Heart right ventricle (tissue), 16 donors: ENCODE measurements at regions not wholly inside any gene's neighbourhood (a gene's known extent, or its start where the extent isn't known, plus 50 kb on each side); places are given as distances from the start of the nearest gene placed in this dataset.

Source experiments
- ATAC-seq, 8 donors: fragments of 200-7000 bp; cut with Tn5 transposase; one replicate each; pipeline ENCODE4 v1.9.1; 2020; ENCODE audit warnings: mild to moderate bottlenecking in 8 of 8, moderate library complexity in 8 of 8, moderate number of reproducible peaks in 1 of 8
- DNase-seq, 2 donors: peaks; one replicate each; pipeline ENCODE4 v3.0.0-alpha.2; 2020
- H3K27ac ChIP-seq, 10 donors: fragments of 200-600 bp; sonication (generic) in 2 of 10; one replicate each; pipeline versions ENCODE4 v1.5.0 to v1.8.0; 2020 to 2022; ENCODE audit warnings: mild to moderate bottlenecking in 3 of 10
- H3K27me3 ChIP-seq, 7 donors: fragments of 200-600 bp; one replicate each; pipeline ENCODE4 v1.8.0; 2021 to 2022; ENCODE audit warnings: mild to moderate bottlenecking in 2 of 7
- H3K36me3 ChIP-seq, 9 donors: fragments of 200-600 bp; sonication (generic) in 1 of 9; one replicate each; pipeline versions ENCODE4 v1.5.0 to v1.8.0; 2020 to 2022; ENCODE audit warnings: mild to moderate bottlenecking in 2 of 9
- H3K4me1 ChIP-seq, 9 donors: fragments of 200-600 bp; sonication (generic) in 1 of 9; one replicate each; pipeline versions ENCODE4 v1.5.0 to v1.8.0; 2020 to 2022; ENCODE audit warnings: mild to moderate bottlenecking in 4 of 9
- H3K4me3 ChIP-seq, 10 donors: fragments of 200-600 bp; sonication (generic) in 2 of 10; one replicate each; pipeline versions ENCODE4 v1.5.0 to v1.8.0; 2020 to 2022; ENCODE audit warnings: mild to moderate bottlenecking in 7 of 10, moderate library complexity in 2 of 10
- H3K9me3 ChIP-seq, 11 donors: fragments of 200-600 bp in 10 of 11; sonication (generic) in 2 of 11; one replicate each; pipeline versions ENCODE4 v1.5.0 to v1.8.0; 2013 to 2022; ENCODE audit warnings: mild to moderate bottlenecking in 2 of 11, control low read depth in 1 of 11, moderate library complexity in 1 of 11
- WGBS, 2 donors: extraction: QIAGEN DNeasy Blood & Tissue Kit; methylation state at CpG; one replicate each; pipeline ENCODE4 v1.1.7; 2013; ENCODE audit warnings: inconsistent platforms in 1 of 2; 5-methylcytosine and 5-hydroxymethylcytosine counted together
- intact Hi-C, 10 donors: fragments of 100-400 bp; cut with DNase I; formaldehyde crosslinking; loops; one replicate each; pipeline versions ENCODE4 v1.11.1 to v1.14.2; 2022
- TF ChIP-seq, protein P1 (sequence below), 9 donors: fragments of 200-600 bp; sonication (generic) in 2 of 9; IDR thresholded peaks; one replicate each; pipeline versions ENCODE4 v1.5.0 to v1.8.0; 2021 to 2022; ENCODE audit warnings: antibody characterized with exemption in 9 of 9, mild to moderate bottlenecking in 5 of 9, moderate library complexity in 1 of 9
- donor health status: Arrhythmogenic right ventricular cardiomyopathy.
- donor health status: ischemic (EF 13 %, LVEDD 7.1; RV severe dilation, severe dysfunction).
- donor health status: healthy with polysubstance abuse.
- donor health status: DM: no; HTN: yes; CAD: no.
- donor health status: DM: no; HTN: no; CAD: no.
- donor health status: ischemic (EF 25% LVEDD 6.9; RV normal size, moderate dysfunction).
- donor health status: ischemic (EF 25% LVEDD 5.7; RV mildly dilated, moderate dysfunction).
- donor health status: healthy.
- donor health status: DM: yes; HTN: yes; CAD: no.
- donor health status: Ischemic cardiomyopathy.
- donor health status: ischemic (EF 35%, LVEDD 5.7; RV mildly dilated, moderate dysfunction).
- donor health status: nonischemic (EF 11% LVEDD 7.7; RV severe dilation, severe dysfunction).
- donor health status: DM: yes; HTN: yes; CAD: no.
- donor health status: PGD.
- donor health status: ischemic (EF 29% LVEDD 5.4; RV normal size, mild dysfunction).
- donor health status: nonischemic (EF 23%, LVEDD 6.1; RV moderate dilation, normal function).

GRCh38 chr6:109916759-109917158 is 61.4 kb upstream of the GPR6 start:
- peaks cover 0 to 16% (median under 1%) of the 10 kb centered on the region in 7 donors for H3K27me3 ChIP-seq
- 71 to 93% methylated on average over 4 of the region's 4 CpGs for WGBS, 2 donors
- no peaks in the 10 kb centered on the region for H3K9me3 ChIP-seq
- H3K27ac ChIP-seq = no peak overlapping the region
- H3K4me3 ChIP-seq = no peak overlapping the region
- H3K4me1 ChIP-seq = no peaks in the 10 kb centered on the region
- no peak for ATAC-seq
- no peaks in the 10 kb centered on the region for H3K36me3 ChIP-seq
- TF ChIP-seq, protein P1, sequence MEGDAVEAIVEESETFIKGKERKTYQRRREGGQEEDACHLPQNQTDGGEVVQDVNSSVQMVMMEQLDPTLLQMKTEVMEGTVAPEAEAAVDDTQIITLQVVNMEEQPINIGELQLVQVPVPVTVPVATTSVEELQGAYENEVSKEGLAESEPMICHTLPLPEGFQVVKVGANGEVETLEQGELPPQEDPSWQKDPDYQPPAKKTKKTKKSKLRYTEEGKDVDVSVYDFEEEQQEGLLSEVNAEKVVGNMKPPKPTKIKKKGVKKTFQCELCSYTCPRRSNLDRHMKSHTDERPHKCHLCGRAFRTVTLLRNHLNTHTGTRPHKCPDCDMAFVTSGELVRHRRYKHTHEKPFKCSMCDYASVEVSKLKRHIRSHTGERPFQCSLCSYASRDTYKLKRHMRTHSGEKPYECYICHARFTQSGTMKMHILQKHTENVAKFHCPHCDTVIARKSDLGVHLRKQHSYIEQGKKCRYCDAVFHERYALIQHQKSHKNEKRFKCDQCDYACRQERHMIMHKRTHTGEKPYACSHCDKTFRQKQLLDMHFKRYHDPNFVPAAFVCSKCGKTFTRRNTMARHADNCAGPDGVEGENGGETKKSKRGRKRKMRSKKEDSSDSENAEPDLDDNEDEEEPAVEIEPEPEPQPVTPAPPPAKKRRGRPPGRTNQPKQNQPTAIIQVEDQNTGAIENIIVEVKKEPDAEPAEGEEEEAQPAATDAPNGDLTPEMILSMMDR (IDR thresholded peaks at IDR 0.05) = no peak
- intact Hi-C loops = no loop called here
- DNase-seq = no peak

DNA sequence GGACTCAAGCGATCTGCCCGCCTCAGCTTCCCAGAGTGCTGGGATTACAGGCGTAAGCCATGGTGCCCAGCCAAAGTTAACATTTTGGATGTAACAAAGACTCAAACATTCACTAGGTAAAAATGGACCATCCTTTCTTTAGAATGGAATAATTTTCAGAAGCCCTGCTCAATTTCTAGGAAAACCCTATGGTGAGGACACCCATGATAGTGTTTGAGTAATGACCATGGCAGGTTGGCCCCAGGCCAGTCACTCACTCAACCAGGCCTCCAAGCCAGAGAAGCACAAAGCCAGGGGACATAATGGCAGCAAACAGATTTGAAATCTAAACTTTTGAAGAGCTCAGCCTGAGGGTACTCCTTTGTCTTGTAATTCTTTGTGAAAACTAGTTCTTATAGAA is 59.9 kb upstream of the GPR6 start:
- Histone ChIP-seq H3K27ac (no peak overlapping the region), H3K4me1 (no peaks in the 10 kb centered on the region), H3K4me3 (no peak overlapping the region), H3K36me3 (no peaks in the 10 kb centered on the region), H3K27me3 (peaks cover 0 to 20% (median 8%) of the 10 kb centered on the region in 7 donors), H3K9me3 (no peaks in the 10 kb centered on the region)
- DNase-seq = no peak
- intact Hi-C loops = no loop called here
- WGBS, 2 donors = 93 to 96% methylated on average over 3 of the region's 3 CpGs
- TF ChIP-seq, protein P1 (IDR thresholded peaks at IDR 0.05) = no peak
- ATAC-seq = no peak

DNA sequence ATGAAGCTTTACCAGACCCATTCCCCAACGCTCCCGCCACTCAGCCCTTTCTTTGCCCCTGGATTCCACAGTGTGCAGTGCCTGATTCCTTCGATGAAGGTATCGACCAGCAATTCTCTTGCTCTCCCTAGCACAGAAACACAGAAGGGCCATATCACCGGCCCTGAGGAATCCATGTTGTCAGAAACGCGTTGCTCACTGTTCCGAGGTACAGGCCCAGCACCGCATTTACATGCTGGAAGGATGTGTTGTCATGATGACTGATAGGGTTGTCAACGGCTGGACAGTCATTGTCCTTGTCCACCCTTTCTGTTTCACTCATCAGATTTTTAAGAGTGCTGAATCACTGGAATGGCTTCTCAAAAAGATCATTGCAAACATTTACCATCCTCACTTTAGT is 57.2 kb upstream of the GPR6 start:
- H3K27ac ChIP-seq = no peak overlapping the region
- no peak overlapping the region for H3K4me3 ChIP-seq
- no peaks in the 10 kb centered on the region for H3K36me3 ChIP-seq
- TF ChIP-seq, protein P1 (IDR thresholded peaks at IDR 0.05) = no peak
- no peaks in the 10 kb centered on the region for H3K9me3 ChIP-seq
- ATAC-seq (no peak), DNase-seq (no peak)
- H3K27me3 ChIP-seq = peaks cover 0 to 24% (median 8%) of the 10 kb centered on the region in 7 donors
- whole genome bisulfite sequencing, 2 donors = 63 to 65% methylated on average over 10 of the region's 10 CpGs
- H3K4me1 ChIP-seq = no peaks in the 10 kb centered on the region
- intact Hi-C loops = no loop called here

DNA sequence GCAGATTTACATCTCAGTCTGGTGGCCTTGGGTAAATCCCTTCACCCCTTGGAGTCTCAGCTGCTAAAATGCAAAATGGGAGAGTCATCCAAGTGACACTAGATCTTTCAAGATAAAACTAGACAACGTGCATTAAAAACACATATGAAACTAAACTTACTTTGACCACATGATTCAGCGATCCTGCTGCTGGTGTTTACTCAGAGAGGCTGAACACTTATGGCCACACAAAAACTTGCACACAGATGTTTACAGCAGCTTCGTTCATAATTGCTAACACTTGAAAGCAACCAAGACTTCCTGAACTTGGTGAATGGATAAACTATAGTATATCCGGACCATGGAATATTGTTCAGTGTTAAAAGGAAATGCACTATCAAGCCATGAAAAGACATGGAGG is 55.3 kb upstream of the GPR6 start:
- H3K27me3 ChIP-seq = peaks cover 0 to 24% (median 8%) of the 10 kb centered on the region in 7 donors
- H3K27ac ChIP-seq = no peak overlapping the region
- no peak overlapping the region for H3K4me3 ChIP-seq
- no peaks in the 10 kb centered on the region for H3K4me1 ChIP-seq
- intact Hi-C loops = no loop called here
- TF ChIP-seq, protein P1 (IDR thresholded peaks at IDR 0.05) = no peak
- ATAC-seq (no peak), DNase-seq (no peak)
- WGBS, 2 donors = 47 to 64% methylated on average over 4 of the region's 4 CpGs
- H3K36me3 ChIP-seq = no peaks in the 10 kb centered on the region
- no peaks in the 10 kb centered on the region for H3K9me3 ChIP-seq
